HG02798 (cell line): ENCODE measurements at regions not wholly inside any gene's neighbourhood (a gene's known extent, or its start where the extent isn't known, plus 50 kb on each side); places are given as distances from the start of the nearest gene placed in this dataset.
"Not testable (repeated sequence)": the region's sequence is repeated elsewhere in the genome, so short reads cannot be mapped to it uniquely, and the experiment has no call there.

Source experiments
- ATAC-seq: cut with Tn5 transposase; IDR thresholded peaks from one replicate; pipeline ENCODE4 v1.9.1; 2021; ENCODE audit warnings: mild to moderate bottlenecking; ENCODE audit not compliant: unreplicated experiment, poor library complexity

GRCh38 chrX:4004822-4005221, 291.4 kb upstream of the PRKX start:
- no peak for ATAC-seq

- ATAC-seq, result no peak
These were observed 280.9 kb upstream of the PRKX start for GRCh38 chrX:3994315-3994714.

- ATAC-seq, result no peak
These were observed 277.1 kb upstream of the PRKX start for GRCh38 chrX:3990569-3990968.

- not testable (repeated sequence) for ATAC-seq
These were observed 258.8 kb upstream of the PRKX start for GRCh38 chrX:3972104-3972858.

- no peak for ATAC-seq
These were observed 255.3 kb upstream of the PRKX start for GRCh38 chrX:3968749-3969148.

- ATAC-seq, result no peak
These were observed 250.5 kb upstream of the PRKX start for GRCh38 chrX:3963980-3964379.

- no peak for ATAC-seq
These were observed 249.3 kb upstream of the PRKX start for GRCh38 chrX:3962511-3963311.

- no peak for ATAC-seq
These were observed 247.5 kb upstream of the PRKX start for GRCh38 chrX:3960952-3961351.

GRCh38 chrX:3951859-3952258, 238.4 kb upstream of the PRKX start:
- ATAC-seq, result no peak

- ATAC-seq, result no peak
These were observed 236.9 kb upstream of the PRKX start for GRCh38 chrX:3950373-3950772.

GRCh38 chrX:3943965-3944364, 230.5 kb upstream of the PRKX start:
- no peak for ATAC-seq

- no peak for ATAC-seq
These were observed 226.7 kb upstream of the PRKX start for GRCh38 chrX:3940000-3940610.

- ATAC-seq, result no peak
These were observed 225.1 kb upstream of the PRKX start for GRCh38 chrX:3938587-3938986.

- ATAC-seq, result not testable (repeated sequence)
These were observed 221.7 kb upstream of the PRKX start for GRCh38 chrX:3935196-3935595.

GRCh38 chrX:3920424-3921017, 207.1 kb upstream of the PRKX start:
- ATAC-seq, result peak; percentile 98

GRCh38 chrX:3919668-3920423, 206.4 kb upstream of the PRKX start:
- peak; percentile 39 for ATAC-seq

- not testable (repeated sequence) for ATAC-seq
These were observed 201.4 kb upstream of the PRKX start for GRCh38 chrX:3914813-3915212.

- ATAC-seq, result peak; percentile 41
These were observed 200.6 kb upstream of the PRKX start for GRCh38 chrX:3914059-3914458.

- not testable (repeated sequence) for ATAC-seq
These were observed 197.6 kb upstream of the PRKX start for GRCh38 chrX:3911012-3911411.

- ATAC-seq, result not testable (repeated sequence)
These were observed 197.2 kb upstream of the PRKX start for GRCh38 chrX:3910611-3911010.
